ACHN (cell line): ENCODE measurements at regions not wholly inside any gene's neighbourhood (a gene's known extent, or its start where the extent isn't known, plus 50 kb on each side); places are given as distances from the start of the nearest gene placed in this dataset.
"Not testable (repeated sequence)": the region's sequence is repeated elsewhere in the genome, so short reads cannot be mapped to it uniquely, and the experiment has no call there.

Source experiments
- DNase-seq: peaks from one replicate; pipeline ENCODE4 v3.0.0-alpha.2; 2015
- in situ Hi-C: cut with HindIII; loops from 2 replicates; pipeline ENCODE4 v1.10.0; 2017; ENCODE audit warnings: low sequenced_read_pairs, low pct_ligation_motif_present, low pct_unique_long_range_greater_than_20kb

DNA sequence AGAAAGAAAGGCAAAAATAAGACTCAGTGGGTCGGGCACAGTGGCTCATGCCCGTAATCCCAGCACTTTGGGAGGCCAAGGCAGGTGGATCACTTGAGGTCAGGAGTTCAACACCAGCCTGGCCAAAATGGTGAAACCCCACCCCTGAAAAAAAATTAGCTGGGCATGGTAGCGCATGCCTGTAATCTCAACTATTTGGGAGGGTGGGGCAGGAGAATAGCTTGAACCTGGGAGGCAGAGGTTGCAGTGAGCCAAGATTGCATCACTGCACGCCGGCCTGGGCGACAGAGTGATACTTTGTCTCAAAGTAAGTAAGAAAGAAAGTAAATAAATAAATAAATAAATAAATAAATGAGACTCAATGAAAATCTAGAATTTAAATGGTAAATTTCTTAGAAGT lies 145.9 kb upstream of the KRR1 start:
- DNase-seq, in situ Hi-C loops: not testable (repeated sequence)

DNA sequence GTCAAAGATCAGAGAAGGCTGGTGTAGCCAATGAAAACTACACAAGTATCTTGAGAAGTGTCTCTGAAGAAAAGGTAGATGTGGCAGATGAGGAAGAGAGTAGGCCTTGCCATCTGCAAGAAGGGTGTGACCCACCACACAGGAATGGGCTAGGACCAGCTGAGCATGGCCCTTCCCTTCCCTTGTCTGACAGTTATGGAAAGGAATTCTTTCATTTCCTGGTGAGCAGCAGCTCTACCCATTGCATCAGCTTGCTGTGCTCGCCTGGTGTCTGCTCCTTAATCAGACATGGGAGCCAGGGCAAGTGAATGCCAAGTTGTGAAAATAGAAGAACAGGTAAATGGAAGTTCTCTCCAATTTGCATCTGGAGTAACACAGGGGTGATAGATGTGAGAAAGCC lies 145.2 kb upstream of the KRR1 start:
- in situ Hi-C loops: no loop called here
- DNase-seq: peak; percentile 86

DNA sequence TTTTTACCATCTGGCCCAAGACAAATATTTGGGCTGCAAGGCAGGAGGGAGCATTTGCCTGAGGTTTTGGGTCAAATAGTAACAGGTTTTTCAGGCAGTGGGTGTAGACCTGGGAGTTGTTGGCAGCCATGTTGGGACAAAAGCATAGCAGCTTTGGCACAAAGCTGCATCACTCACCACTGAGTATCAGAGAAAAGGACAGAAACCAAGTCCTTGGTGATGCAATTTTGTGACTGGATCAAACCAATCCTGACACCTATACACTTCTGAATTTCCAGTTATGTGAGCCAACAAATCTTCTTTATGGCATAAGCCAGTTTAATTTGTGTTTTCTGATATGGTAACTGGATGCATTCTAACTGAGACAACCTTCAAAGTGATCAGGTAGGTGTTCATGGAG lies 144.8 kb upstream of the KRR1 start:
- in situ Hi-C loops: no loop called here
- no peak for DNase-seq

DNA sequence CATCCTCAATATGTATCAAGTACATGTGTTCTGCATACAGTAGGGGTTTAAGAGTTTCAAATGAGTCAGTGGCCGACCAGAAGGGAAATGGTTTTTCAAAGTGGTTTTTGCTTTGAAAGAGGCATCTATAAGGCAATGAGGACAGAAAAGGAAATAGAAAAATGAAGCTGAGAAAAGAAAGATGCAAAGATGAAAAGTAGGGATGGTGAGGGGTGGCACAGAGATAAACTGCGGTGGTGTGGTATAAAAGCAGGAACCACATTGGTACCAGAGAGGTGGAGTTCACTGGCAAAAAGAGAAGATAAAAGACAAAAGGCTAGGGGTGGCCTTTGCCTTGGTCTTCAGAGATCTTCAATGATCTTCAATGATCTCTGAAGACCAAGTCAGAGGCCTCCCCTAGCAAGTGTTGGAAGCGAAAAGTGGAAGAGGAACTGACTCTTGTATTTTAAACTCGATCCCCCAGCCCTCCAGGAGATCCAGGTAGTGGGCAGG lies 144.0 kb upstream of the KRR1 start:
- in situ Hi-C loops: no loop called here
- DNase-seq: no peak

DNA sequence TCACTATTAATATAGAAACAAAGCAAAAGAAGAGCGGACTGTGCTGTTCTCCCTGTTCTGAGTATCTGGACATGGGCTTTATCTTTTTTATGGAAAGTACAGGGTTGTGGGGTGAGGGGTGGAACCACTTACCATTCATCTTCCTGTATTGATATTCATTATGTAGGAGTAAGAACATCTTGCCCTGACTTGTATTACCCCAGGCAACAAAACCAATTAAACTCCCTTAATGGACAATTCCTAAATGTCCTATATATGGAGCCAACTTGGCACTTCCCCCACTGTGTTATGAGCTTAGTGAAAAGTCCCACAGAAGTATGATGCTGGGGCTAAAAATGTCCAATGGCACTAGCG lies 139.9 kb upstream of the KRR1 start:
- DNase-seq: no peak
- in situ Hi-C loops: no loop called here

DNA sequence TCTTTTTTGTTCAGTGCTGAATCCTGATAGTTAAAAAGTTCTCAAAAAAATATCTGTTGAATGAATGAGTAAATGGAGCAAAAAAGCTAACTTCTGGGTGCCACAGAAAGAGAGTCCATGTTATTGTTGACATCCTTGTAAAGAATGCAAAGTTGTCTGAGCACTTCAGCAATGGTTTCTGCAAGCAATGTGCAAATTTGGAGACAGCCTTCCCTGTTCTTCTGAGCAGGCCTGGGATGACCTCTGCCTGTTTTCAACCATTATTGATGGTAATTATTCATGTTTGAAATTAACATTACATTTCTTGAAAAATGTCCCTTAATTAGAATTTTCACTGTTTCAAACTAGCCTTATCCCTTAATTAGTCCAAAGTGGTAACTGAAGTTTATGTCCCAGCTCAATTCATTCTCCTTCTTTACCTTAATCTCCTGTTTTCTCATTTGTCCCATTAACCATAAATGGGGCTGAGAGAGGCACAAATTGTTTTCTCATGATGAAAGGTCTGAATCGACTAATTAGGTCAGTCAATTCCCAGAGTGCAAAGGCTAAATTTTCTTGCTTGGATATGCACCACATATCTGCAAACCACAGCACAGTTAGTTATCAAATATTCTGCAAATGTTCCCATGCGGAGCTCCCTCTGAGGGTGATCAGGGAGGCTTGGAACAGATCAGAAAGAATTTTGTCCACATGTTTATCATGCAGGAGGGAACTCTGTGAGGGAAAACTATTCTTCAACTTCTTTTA lies 139.4 kb upstream of the KRR1 start:
- in situ Hi-C loops: no loop called here

DNA sequence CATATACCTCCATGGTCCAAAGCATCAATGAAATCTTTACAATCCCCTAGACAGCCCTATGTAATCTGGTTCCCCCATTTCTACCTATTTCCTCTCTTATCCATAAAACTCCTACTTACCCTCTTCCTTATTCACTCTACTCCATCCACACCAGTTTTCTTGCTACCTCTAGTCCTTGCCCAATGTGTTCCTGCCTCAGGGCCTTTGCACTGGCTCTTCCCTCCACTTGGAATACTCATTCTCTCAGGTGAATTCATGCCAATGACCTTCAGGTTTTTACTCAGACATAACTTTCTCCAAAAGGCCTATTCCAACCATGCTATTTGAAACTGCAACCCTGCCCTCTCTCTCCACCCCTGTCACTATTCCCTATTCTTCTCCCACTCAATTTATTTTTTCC lies 138.7 kb upstream of the KRR1 start:
- in situ Hi-C loops: no loop called here

More for the DNA sequence above, 139.4 kb upstream of the KRR1 start:
- DNase-seq: no peak

DNA sequence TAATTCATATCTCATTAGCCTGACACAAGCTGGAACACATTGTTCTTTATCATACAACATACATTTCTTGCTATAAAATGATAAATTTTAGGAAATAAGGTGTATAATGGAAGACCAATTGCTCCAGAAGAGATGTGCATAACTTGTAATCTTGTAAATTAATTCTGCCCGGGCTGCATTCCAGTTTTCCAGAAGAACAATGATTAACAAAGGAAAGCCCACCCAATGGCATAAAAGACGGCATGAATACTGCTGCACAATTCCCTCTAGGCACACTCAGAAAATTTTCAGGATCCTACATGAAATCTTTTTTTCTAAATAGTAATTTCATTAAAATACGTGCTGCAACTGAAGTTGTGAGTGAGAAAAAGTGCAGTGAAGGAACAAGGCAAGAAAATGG lies 137.4 kb upstream of the KRR1 start:
- DNase-seq: no peak

More for the DNA sequence above, 138.7 kb upstream of the KRR1 start:
- no peak for DNase-seq

DNA sequence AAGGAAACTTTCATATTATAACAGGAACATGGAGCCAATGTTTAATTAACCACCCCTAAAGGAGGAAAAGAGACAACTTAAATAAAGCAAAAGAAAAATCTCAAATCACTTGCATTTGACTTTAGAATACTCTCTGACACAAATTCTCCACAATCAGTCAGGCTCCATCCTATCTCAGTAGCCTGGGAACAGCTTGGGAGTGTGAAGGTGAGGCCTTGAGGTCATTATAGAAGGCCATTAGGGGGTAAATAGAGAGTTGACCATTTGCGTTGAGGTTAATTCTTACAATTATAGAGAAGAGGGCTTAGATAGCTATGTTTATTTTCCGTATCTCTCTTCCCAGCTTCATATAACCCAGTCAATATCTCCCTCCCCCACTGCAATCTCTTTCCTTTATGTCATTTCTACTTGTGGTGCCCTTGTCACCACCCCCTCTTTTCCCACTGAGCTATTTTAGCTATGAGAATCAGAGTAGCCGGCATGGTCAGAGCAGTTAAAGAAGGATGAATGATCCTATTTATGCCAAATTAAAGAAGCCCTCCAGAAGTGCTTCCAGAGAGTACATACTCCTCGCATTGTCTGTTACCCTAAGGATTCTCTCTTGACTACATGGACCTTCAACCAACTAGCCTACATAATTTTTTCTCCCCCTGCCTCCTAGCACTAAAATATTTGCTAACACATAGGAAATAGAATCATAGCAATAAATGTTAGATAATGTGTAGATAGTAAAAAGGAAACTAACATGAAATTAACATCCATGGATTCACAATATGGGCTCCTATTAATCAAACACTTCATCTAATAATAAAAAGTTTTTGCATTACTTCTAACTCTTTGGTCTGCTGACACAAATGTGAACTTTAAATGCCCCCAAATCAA lies 135.2 kb upstream of the KRR1 start:
- in situ Hi-C loops: no loop called here
- no peak for DNase-seq

More for the DNA sequence above, 137.4 kb upstream of the KRR1 start:
- in situ Hi-C loops: no loop called here

DNA sequence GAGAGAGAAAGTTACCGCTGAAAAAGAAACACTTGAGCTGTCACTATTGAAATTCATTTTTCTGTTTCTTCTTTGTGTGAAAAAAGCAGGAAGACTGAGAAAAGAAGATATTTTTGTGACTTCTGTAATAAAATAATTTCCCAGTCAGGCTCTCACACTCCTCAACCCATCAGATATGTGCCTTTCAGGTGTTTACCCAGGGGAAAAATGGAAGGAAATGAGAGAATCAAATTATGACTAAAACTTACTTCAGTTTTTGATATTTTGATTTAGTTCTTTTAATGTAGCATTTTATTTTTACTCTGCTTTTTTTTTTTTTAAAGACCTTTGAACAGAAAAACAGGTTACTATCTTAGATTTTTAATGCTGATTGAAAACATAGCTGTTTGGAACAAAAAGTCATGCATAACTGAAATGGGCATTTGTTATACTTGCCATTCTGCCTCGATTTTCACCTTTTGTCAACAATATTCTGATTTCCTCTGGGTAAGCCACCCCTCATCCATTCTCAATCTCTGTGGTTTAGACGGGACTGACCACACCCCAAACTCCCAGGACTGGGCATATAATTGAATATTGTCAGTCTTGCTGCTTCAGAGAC lies 133.2 kb upstream of the KRR1 start:
- in situ Hi-C loops: no loop called here
- no peak for DNase-seq

DNA sequence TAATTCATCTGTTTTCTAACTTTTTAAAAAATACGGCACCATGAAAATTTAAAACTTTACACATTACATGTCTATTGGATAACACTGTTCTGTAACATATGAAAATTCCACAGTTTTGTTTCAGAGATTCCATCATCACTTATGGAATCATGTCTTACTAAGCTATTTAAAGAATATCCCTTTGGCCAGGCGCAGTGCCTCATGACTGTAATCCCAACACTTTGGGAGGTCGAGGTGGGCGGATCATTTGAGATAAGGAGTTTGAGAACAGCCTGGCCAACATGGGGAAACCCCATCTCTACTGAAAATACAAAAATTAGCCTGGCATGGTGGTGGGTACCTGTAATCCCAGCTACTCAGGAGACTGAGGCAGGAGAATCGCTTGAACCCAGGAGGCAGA lies 131.7 kb upstream of the KRR1 start:
- in situ Hi-C loops, DNase-seq: not testable (repeated sequence)

DNA sequence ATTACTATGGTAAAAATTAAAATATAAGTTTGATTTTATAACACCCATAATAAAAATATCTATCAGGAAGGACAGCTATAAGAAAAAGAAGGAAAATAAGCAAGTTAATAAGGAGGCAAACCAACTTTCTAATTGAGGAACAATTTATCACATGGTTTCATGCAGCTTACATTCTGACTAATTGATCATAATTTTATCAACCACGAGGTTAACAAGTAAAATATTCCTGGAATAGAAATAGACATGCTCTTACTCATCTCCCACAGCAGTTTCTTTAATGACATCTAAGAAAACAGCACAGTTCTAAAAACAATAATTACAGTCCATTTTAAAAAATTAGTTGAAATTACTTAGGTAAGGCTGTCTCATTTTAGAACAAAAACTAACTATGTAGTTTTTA lies 130.8 kb upstream of the KRR1 start:
- in situ Hi-C loops: no loop called here
- no peak for DNase-seq

DNA sequence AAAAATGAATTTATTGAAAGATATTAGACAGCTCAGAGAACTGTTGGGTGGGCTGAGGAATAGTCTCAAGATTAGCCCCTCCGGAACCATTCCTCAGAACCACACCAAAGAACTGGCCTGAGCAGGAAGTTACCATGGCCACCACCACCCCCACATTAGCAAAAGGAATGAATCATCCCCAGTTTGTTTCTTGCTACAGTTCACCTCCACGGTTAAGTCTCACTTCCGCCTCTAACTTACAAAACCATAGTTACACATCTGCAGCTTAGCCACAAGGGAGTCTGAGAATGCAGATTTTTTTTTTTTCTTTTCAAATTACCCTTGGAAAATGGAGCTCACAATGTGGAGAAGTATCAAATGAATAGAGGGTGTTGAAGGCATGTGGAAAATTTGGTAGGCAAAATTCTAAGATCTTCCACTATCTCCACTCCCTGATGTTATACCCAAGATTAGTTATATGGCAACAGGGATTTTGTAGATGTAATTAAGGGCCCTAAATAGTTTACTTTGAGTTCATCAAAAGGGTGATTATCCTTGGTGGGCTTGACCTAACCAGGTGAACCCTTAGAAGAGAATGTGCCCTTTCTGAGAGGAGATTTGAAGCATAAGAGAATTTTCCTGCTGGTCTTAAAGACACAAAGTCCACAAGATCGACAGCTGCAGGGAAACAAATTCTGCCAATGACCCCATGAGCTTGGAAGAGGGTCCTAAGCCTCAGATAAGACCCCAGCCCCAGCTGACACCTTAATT lies 129.8 kb upstream of the KRR1 start:
- in situ Hi-C loops: no loop called here
- peak; percentile 67 for DNase-seq

DNA sequence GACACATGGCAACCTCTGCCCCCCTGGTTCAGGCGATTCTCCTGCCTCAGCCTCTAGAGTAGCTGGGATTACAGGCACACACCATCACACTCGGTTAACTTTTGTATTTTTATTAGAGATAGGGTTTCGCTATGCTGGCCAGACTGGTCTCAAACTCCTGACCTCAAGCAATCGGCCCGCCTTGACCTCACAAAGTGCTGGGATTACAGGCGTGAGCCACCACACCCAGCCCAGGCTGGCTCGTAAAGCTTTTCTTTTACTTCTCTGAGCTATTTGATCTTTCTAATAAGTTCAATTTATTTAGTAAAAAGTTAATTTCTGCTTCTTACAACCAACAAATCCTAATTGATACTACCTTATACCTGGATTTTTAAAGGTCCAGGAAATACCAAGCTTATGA lies 127.4 kb upstream of the KRR1 start:
- in situ Hi-C loops: no loop called here
- DNase-seq: no peak

DNA sequence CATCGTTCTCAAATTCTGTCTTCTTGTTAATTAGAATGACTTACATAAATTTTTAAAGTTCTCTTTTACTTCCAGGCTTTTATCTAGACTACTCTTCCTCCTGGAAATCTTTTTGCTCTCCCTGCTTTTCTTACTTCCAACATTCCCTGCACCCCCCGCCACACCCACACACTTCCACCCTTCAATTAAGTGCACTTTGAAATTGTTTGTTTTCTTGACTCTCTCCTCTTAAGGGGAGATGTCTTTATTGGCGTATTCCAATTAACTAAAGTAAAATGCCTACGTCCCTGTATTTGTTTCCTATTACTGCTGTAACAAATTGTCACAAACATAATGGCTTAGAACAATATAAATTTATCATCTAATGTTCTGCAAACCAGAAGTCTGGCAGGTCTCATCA lies 125.2 kb upstream of the KRR1 start:
- in situ Hi-C loops: no loop called here
- DNase-seq: no peak

DNA sequence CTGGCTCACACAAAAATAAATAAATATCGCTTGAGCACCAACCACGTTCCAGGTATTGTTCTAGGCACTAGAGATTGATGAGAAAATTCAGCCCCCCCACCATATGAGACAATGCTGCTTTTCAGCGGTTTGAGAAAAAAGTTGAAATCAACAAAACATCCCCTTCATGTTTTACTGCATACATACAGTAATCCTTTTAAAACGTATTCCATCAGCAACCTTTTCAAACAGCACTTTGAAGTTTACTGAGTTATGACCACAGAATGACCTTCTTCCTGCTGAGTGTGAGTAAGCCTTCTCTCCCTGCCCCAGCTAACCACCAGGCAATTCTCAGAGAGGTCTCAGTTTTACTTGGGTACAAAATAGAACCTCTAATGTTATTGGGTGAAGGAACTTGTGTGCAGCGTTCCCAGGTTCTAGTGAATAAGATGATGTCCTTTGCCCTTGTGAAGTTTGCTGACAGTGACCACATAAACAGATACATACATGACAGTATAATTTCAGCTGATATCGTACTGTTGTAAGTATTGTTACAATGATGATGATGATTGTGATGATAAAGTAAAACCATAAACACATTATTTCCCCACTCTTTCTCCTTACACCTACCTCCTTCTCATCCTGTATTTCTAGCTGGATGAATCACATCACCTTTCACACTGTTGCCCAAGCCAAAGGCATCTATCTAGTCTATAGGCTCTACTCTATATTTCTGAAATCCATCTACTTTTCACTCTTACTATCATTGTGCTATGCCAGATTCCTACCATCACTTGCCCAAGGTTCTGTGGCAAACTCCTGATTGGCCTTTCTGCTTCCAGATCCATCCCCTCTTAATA lies 124.4 kb upstream of the KRR1 start:
- peak; percentile 75 for DNase-seq

DNA sequence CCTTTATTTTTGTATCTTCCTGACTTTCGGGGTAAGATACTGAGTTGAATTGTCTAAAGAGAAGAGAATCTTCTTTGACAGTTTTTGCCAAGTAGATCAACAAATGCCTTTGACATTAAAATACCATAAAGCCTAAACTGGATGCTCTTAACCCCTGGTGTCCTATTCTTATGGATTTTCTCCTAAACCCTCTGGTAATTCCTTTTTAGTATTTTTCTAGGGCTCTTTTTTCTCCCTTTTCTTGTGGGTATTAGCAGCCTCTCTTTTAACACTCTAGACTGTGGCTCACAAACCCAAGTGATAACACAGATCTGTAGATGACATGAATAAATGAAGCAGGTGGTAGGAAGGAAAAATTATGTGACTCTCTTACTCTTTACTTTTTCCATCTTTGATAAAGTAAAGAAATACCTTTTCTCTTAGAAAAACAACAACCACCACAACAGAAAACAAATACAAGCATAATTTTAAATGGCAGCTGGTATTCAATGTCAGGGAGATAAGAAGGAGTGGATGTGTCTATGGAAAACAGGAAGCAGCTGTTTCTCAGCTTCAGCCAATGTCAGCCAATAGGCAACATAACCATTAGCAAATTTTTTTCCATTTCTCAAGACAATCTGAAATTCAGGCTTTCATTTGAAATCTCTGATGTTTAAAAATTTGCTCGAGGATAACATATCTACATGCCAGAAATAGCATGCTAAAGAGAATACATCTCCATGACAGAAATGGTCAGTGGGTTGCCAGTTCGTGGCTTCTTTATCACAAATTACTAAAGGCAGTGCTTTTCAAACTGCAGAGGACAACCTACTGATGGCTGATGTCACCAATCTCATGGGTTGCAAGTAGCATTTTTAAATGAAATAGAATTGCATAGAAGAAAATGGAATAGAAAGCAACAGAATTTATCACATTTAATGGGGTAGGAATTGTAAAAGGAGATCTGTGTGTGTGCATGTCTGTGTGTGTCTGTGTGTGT lies 123.1 kb upstream of the KRR1 start:
- in situ Hi-C loops: no loop called here

More for the DNA sequence above, 124.4 kb upstream of the KRR1 start:
- in situ Hi-C loops: no loop called here

More for the DNA sequence above, 123.1 kb upstream of the KRR1 start:
- no peak for DNase-seq
